ENCODE measurements at regions not wholly inside any gene's neighbourhood (a gene's known extent, or its start where the extent isn't known, plus 50 kb on each side); places are given as distances from the start of the nearest gene placed in this dataset.

DNA sequence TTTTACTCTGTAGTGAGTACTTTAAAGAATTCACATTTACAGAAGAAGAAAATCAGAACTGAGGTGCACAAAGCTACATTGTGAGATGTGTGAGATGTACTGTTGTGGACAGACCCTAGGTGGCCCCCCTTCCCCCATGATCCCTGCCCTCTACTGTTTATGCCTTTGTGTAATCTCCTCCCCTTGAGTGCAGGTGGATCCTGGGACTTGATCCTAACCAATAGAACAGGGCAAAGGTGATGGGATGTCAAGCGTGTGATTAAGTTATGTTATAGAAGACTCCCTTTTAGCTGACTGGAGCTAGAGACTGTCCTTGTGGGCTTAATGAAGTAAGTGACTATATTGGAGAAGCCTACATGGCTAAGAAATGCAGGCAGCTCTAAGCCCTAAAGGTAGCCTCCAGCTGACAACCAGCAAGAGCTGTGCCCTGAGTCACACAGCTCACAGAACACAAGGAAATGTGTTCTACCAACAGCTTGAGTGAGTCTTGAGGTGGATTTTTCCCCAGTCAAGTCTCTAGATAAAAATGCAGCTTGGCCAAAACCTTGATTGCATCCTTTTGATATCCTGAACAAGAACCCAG lies 225.2 kb upstream of the LEF1 start:
- Histone ChIP-seq H3K27me3 (no peaks in the 10 kb centered on the region), H3K4me3 (no peak overlapping the region), H3K36me3 (no peaks in the 10 kb centered on the region), H3K9me3 (ENCODE audit: low read depth) (no peaks in the 10 kb centered on the region), H3K27ac (no peak overlapping the region), H3K4me1 (ENCODE audit: low read depth) (peaks cover 8% of the 10 kb centered on the region)
- DNase-seq (ENCODE audit: low read depth in 1 of 2, low spot score in 1 of 2) = no peak
- TF ChIP-seq, protein P1, sequence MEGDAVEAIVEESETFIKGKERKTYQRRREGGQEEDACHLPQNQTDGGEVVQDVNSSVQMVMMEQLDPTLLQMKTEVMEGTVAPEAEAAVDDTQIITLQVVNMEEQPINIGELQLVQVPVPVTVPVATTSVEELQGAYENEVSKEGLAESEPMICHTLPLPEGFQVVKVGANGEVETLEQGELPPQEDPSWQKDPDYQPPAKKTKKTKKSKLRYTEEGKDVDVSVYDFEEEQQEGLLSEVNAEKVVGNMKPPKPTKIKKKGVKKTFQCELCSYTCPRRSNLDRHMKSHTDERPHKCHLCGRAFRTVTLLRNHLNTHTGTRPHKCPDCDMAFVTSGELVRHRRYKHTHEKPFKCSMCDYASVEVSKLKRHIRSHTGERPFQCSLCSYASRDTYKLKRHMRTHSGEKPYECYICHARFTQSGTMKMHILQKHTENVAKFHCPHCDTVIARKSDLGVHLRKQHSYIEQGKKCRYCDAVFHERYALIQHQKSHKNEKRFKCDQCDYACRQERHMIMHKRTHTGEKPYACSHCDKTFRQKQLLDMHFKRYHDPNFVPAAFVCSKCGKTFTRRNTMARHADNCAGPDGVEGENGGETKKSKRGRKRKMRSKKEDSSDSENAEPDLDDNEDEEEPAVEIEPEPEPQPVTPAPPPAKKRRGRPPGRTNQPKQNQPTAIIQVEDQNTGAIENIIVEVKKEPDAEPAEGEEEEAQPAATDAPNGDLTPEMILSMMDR (IDR thresholded peaks at IDR 0.05; ENCODE audit: low read depth, low read length) = no peak

DNA sequence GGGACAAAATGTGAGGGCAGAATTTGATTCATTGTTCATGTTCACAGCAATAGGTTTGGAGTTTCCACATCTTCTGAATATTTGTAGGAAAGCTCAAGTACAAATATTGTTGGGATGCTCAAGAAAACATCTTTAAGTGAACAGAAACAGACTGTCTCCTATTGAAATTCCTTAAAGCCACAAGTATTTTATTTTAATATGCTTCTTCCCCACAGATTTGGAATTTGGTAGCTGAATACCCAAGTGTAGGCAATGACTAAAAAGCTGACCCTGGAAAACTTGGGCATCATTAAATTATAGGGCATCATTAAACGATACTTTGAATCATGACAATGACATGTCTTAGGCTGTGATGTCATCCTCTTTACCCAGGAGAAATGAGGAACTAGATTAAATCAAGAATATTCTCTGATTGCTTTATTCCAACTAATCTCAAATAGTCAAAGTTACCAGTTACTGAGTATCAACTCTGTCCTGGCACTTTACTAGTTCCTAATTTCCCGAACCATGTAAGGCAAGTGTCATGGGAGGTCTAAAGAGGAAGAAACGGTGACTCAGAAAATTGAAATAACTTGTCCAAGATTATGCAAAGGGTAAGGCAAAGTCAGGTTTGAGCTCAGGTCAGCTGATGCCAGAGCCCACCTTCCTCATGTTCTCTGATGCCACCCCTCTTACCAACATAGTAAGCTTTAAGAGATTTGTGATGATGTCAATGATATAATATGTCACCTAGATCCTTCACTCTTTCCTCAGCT lies 223.1 kb upstream of the LEF1 start:
- no peaks in the 10 kb centered on the region for H3K9me3 ChIP-seq (ENCODE audit: low read depth)
- H3K4me3 ChIP-seq = no peak overlapping the region
- peaks cover 9% of the 10 kb centered on the region for H3K4me1 ChIP-seq (ENCODE audit: low read depth)
- H3K36me3 ChIP-seq = no peaks in the 10 kb centered on the region
- DNase-seq (ENCODE audit: low read depth in 1 of 2, low spot score in 1 of 2) = no peak
- H3K27me3 ChIP-seq = no peaks in the 10 kb centered on the region
- TF ChIP-seq, protein P1 (IDR thresholded peaks at IDR 0.05; ENCODE audit: low read depth, low read length) = no peak
- H3K27ac ChIP-seq = no peak overlapping the region

DNA sequence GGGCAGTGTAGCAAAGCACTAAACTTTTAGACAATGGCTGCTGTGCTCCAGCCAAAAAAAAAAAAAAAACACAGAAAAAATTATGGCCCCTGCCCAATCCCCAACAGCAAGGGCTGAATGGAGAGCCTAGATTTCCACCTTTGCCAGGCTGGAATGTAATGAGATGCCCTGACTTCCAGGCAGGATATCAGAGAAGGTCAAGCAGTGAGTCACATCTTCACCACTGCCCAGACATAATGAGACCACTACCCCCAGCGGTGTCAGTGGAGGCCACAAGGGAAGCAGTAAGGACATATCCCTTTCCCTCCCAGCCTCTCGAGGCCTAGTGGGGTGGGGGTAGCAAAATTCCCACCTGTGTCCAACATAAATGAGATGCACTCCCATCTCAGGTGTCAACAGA lies 216.3 kb upstream of the LEF1 start:
- TF ChIP-seq, protein P1 (IDR thresholded peaks at IDR 0.05; ENCODE audit: low read depth, low read length) = no peak
- H3K36me3 ChIP-seq = no peaks in the 10 kb centered on the region
- no peak for DNase-seq (ENCODE audit: low read depth in 1 of 2, low spot score in 1 of 2)
- no peaks in the 10 kb centered on the region for H3K9me3 ChIP-seq (ENCODE audit: low read depth)
- peaks cover 19% of the 10 kb centered on the region for H3K4me1 ChIP-seq (ENCODE audit: low read depth)
- H3K4me3 ChIP-seq = no peak overlapping the region
- no peaks in the 10 kb centered on the region for H3K27me3 ChIP-seq
- no peak overlapping the region for H3K27ac ChIP-seq

DNA sequence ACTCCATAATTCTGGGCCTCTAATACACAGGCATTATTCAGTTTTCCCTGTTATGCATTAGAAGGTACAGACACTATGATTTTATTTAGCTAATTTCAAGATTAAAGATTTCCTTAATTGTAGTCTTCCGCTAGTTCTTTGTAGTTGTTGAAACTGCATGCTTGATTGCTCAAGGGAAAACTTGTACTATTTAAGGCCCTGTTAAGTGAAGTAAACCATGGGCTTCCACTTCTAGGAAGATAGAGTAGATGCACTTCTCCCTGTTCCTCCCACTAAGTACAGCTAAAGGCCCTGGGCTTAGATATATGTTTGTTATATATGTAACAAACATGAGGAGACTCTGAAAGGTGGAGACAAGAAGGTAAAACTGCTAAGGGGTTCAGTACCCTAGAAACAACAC lies 215.8 kb upstream of the LEF1 start:
- H3K27ac ChIP-seq = no peak overlapping the region
- no peak for DNase-seq (ENCODE audit: low read depth in 1 of 2, low spot score in 1 of 2)
- TF ChIP-seq, protein P1 (IDR thresholded peaks at IDR 0.05; ENCODE audit: low read depth, low read length) = no peak
- H3K36me3 ChIP-seq = no peaks in the 10 kb centered on the region
- peaks cover 19% of the 10 kb centered on the region for H3K4me1 ChIP-seq (ENCODE audit: low read depth)
- no peak overlapping the region for H3K4me3 ChIP-seq
- no peaks in the 10 kb centered on the region for H3K9me3 ChIP-seq (ENCODE audit: low read depth)
- H3K27me3 ChIP-seq = no peaks in the 10 kb centered on the region

DNA sequence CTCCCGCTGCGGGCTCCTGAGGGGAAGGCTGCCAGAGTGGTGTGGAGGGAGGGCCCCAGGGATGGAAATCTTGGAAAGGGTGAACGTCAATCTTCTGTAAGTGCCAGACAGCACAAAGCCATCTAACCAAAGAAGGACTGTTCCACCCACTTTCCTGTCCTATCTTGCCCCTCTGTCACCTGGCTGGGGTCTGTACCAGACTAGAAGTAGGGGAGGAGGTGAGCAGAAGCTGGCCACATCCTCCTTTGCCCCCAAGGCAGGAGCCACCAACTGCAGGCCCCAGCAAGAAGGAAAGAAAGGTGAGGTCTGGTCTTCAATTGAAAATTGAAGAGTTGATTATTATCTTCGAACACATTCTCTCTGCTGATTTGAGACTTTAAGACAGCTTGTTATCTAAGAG lies 214.4 kb upstream of the LEF1 start:
- Histone ChIP-seq H3K27ac (no peak overlapping the region), H3K9me3 (ENCODE audit: low read depth) (no peaks in the 10 kb centered on the region), H3K4me3 (no peak overlapping the region), H3K27me3 (no peaks in the 10 kb centered on the region), H3K36me3 (no peaks in the 10 kb centered on the region), H3K4me1 (ENCODE audit: low read depth) (peaks cover 20% of the 10 kb centered on the region)
- no peak for DNase-seq (ENCODE audit: low read depth in 1 of 2, low spot score in 1 of 2)
- TF ChIP-seq, protein P1 (IDR thresholded peaks at IDR 0.05; ENCODE audit: low read depth, low read length) = no peak

Measured in cardiac muscle cell (in vitro differentiated cells and primary cell).